ENCODE measurements at regions not wholly inside any gene's neighbourhood (a gene's known extent, or its start where the extent isn't known, plus 50 kb on each side); places are given as distances from the start of the nearest gene placed in this dataset.

- no peaks in the 10 kb centered on the region for H3K9me3 ChIP-seq (ENCODE audit: control insufficient read depth, insufficient read depth, low read depth, low read length)
- ChIA-PET POLR2A (no interaction called here), CTCF (interaction anchor here (0.7 kb wide), 1 partner anchor 88 kb away, joined by 7 read pairs; no protein-coding TSS in a partner anchor)
- no peak overlapping the region for H3K4me3 ChIP-seq (ENCODE audit: low read depth, low read length)
- H3K27ac ChIP-seq (ENCODE audit: extremely low read depth, low read depth, low read length) = no peak overlapping the region
- TF ChIP-seq OSR2 (tag by site-specific recombination; IDR thresholded peaks at IDR 0.05) (no peak), ZNF223 (tag by site-specific recombination; IDR thresholded peaks at IDR 0.05) (peak; percentile 84), AEBP2 (tag by site-specific recombination; IDR thresholded peaks at IDR 0.05; ENCODE audit: borderline replicate concordance) (no peak)
- H3K4me1 ChIP-seq (ENCODE audit: control insufficient read depth, insufficient read depth, low read length) = no peaks in the 10 kb centered on the region
- no peaks in the 10 kb centered on the region for H3K36me3 ChIP-seq (ENCODE audit: control insufficient read depth in 2 of 2, insufficient read depth in 1 of 2, low read length in 2 of 2)
These were observed 89.6 kb upstream of the HNRNPU start for GRCh38 chr1:244953901-244954300.

GRCh38 chr1:244952940-244953339 lies 88.6 kb upstream of the HNRNPU start:
- Histone ChIP-seq H3K4me3 (ENCODE audit: low read depth, low read length) (no peak overlapping the region), H3K36me3 (ENCODE audit: control insufficient read depth in 2 of 2, insufficient read depth in 1 of 2, low read length in 2 of 2) (no peaks in the 10 kb centered on the region), H3K4me1 (ENCODE audit: control insufficient read depth, insufficient read depth, low read length) (no peaks in the 10 kb centered on the region), H3K9me3 (ENCODE audit: control insufficient read depth, insufficient read depth, low read depth, low read length) (no peaks in the 10 kb centered on the region), H3K27ac (ENCODE audit: extremely low read depth, low read depth, low read length) (no peak overlapping the region)
- CTCF ChIA-PET = interaction anchor here (0.7 kb wide), 1 partner anchor 89 kb away, joined by 7 read pairs; no protein-coding TSS in a partner anchor
- TF ChIP-seq OVOL3 (tag by site-specific recombination; IDR thresholded peaks at IDR 0.05) = no peak
- TF ChIP-seq ZNF501 (tag by site-specific recombination; IDR thresholded peaks at IDR 0.05) = no peak
- no peak for TF ChIP-seq ZFHX2 (tag by site-specific recombination; conservative IDR thresholded peaks at IDR 0.05)
- TF ChIP-seq ZNF133 (tag by site-specific recombination; IDR thresholded peaks at IDR 0.05) = no peak
- TF ChIP-seq ZBTB10 (tag by site-specific recombination; IDR thresholded peaks at IDR 0.05) = no peak
- no peak for TF ChIP-seq ZNF830 (tag by site-specific recombination; IDR thresholded peaks at IDR 0.05; ENCODE audit: low read depth)
- TF ChIP-seq INSM2 (tag by site-specific recombination; IDR thresholded peaks at IDR 0.05) = no peak
- TF ChIP-seq ZNF544 (tag by site-specific recombination; IDR thresholded peaks at IDR 0.05) = no peak
- no peak for TF ChIP-seq ZNF707 (tag by site-specific recombination; IDR thresholded peaks at IDR 0.05)
- TF ChIP-seq ZSCAN18 (tag by site-specific recombination; IDR thresholded peaks at IDR 0.05) = no peak
- POLR2A ChIA-PET = no interaction called here

GRCh38 chr1:244952280-244952933 lies 88.1 kb upstream of the HNRNPU start:
- Histone ChIP-seq H3K4me3 (ENCODE audit: low read depth, low read length) (no peak overlapping the region), H3K27ac (ENCODE audit: extremely low read depth, low read depth, low read length) (no peak overlapping the region), H3K36me3 (ENCODE audit: control insufficient read depth in 2 of 2, insufficient read depth in 1 of 2, low read length in 2 of 2) (no peaks in the 10 kb centered on the region), H3K9me3 (ENCODE audit: control insufficient read depth, insufficient read depth, low read depth, low read length) (no peaks in the 10 kb centered on the region), H3K4me1 (ENCODE audit: control insufficient read depth, insufficient read depth, low read length) (no peaks in the 10 kb centered on the region)
- CTCF ChIA-PET = no interaction called here
- POLR2A ChIA-PET = no interaction called here
- TF ChIP-seq ZNF23 (tag by site-specific recombination; IDR thresholded peaks at IDR 0.05; ENCODE audit: borderline replicate concordance) (no peak), ZNF280C (tag by site-specific recombination; IDR thresholded peaks at IDR 0.05) (no peak), EGR2 (tag by site-specific recombination; IDR thresholded peaks at IDR 0.05; ENCODE audit: low read depth) (peak; percentile 53; the same call in 1 of the 2 replicates), ZNF670 (tag by site-specific recombination; IDR thresholded peaks at IDR 0.05; ENCODE audit: low read depth) (no peak), ZNF155 (tag by site-specific recombination; IDR thresholded peaks at IDR 0.05) (no peak), INSM2 (tag by site-specific recombination; IDR thresholded peaks at IDR 0.05) (no peak), ZBTB17 (tag by site-specific recombination; IDR thresholded peaks at IDR 0.05) (no peak)

All from HEK293 (cell line).